Neural progenitor cell (in vitro differentiated cells): ENCODE measurements at regions not wholly inside any gene's neighbourhood (a gene's known extent, or its start where the extent isn't known, plus 50 kb on each side); places are given as distances from the start of the nearest gene placed in this dataset.

Experiments used
- CTCF ChIP-seq: fragments of 200-600 bp; sonication (generic); IDR thresholded peaks from 2 replicates; pipeline ENCODE4 v1.5.1; 2017; ENCODE audit warnings: antibody characterized with exemption, mild to moderate bottlenecking
- EZH2 ChIP-seq: fragments of 200-600 bp; sonication (generic); IDR thresholded peaks from 2 replicates; pipeline ENCODE4 v1.6.1; 2017; ENCODE audit warnings: antibody characterized with exemption, mild to moderate bottlenecking, moderate library complexity
- EZH2phosphoT487 ChIP-seq: fragments of 200-600 bp; sonication (generic); IDR thresholded peaks from 2 replicates; pipeline ENCODE4 v1.6.1; 2017; ENCODE audit warnings: antibody characterized with exemption

GRCh38 chr5:3913279-3913678, 317.6 kb downstream of the IRX1 start:
- TF ChIP-seq CTCF (no peak), EZH2 (no peak), EZH2phosphoT487 (no peak)
